ENCODE measurements at regions not wholly inside any gene's neighbourhood (a gene's known extent, or its start where the extent isn't known, plus 50 kb on each side); places are given as distances from the start of the nearest gene placed in this dataset.

DNA sequence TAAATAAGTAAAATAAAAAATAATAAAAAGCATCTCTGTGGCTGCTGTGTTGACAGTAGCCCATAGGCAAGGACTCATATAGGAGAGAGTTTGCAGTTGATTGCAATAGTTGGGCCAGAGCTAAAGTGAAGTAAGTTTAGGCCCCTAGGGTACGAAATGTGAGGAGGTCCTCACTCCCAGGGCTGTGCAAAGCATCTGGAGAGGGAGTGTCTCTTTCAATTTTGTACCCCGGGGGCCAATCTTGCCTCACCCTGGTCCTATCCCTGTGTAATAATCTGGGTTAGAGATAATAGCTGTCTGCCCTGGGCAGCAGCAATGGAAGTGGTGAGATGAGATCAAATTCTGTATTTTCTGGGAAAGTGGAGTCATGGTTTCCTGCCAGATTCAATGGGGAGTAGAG, 365.7 kb downstream of the GATA3 start:
- no peak for DNase-seq (ENCODE audit: low spot score)

DNA sequence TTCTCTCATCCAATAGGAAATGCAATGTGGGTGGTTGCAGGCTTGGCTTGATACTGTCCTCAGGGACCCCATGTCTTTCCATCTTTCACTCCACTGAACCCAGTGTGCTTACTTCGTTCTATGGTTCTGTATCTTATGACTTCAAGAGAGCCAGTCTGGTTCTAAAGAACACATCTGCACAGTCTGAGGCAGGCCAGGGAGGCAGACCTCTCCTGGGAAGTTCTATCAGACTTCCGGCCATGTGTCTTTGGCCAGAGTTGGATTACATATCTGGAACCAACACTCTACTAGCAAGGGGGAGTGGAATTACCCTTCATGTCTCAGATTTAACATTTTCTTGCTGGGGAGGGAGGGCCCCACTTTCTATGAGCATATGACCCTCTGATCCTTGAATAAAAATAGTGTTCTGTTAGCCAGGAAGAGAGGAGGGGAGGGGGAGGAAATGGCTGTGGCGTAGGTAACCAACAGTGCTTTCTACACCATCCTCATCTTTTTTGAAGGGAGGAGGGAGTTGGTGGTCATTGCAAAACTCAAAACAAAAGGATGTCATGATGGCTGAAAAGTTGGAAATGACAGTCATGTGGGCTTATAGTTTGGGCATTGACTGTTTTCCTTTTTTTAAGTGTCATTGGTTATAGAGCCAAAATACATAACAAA, 370.2 kb downstream of the GATA3 start:
- no peak for DNase-seq (ENCODE audit: low spot score)

DNA sequence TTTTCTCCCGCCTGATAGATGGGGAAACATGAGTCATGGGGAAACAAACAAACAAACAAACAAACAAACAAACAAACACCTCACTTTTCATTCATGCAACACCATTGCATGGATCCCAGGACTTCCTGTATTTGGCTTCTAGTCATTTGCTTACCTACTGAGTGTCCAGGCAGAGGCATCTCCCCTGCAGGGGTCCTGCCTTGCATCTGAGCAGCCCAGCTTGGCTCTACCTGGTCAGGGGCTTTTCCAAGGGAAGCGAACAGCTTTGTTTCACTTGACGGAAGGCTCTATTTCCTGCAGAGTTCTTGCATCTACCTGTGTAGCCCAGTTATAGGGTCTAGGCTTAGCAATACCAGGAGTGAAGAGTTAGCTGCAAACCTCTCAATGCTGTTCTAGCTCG, 374.2 kb downstream of the GATA3 start:
- no peak for DNase-seq (ENCODE audit: low spot score)

DNA sequence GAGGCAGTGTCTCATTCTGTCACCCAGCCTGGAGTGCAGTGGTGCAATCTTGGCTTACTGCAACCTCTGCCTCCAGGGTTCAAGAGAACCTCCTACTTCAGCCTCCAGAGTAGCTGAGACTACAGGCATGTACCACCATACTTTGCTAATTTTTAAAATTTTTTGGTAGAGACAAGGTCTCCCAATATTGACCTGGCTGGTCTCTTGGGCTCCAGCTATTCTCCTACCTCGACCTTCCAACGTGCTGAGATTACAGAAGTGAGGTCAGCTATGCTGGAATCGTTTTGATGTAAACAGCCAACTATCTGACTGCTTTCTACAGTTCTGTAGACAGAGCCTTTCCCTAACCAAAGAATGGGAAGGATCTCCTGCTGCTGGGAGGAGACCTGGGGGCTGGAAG, 375.8 kb downstream of the GATA3 start:
- no peak for DNase-seq (ENCODE audit: low spot score)

DNA sequence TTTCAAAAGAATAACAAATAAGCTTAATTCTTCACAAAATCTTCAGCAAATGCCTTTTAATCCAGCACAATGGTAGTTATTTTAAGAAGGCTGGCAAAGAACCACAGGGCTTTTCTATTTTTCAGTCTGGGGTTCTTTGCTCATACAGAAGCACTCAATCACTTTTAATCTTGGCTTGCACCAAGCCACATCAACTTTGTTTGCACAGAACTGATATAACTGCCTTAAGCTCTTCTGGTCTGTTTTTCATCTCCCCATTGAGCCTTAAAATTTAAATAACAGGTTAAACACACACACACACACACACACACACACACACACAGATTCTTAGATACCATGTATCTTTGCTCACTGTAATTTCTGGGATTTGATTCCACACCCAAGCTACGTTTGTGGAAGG, 377.0 kb downstream of the GATA3 start:
- no peak for DNase-seq (ENCODE audit: low spot score)

DNA sequence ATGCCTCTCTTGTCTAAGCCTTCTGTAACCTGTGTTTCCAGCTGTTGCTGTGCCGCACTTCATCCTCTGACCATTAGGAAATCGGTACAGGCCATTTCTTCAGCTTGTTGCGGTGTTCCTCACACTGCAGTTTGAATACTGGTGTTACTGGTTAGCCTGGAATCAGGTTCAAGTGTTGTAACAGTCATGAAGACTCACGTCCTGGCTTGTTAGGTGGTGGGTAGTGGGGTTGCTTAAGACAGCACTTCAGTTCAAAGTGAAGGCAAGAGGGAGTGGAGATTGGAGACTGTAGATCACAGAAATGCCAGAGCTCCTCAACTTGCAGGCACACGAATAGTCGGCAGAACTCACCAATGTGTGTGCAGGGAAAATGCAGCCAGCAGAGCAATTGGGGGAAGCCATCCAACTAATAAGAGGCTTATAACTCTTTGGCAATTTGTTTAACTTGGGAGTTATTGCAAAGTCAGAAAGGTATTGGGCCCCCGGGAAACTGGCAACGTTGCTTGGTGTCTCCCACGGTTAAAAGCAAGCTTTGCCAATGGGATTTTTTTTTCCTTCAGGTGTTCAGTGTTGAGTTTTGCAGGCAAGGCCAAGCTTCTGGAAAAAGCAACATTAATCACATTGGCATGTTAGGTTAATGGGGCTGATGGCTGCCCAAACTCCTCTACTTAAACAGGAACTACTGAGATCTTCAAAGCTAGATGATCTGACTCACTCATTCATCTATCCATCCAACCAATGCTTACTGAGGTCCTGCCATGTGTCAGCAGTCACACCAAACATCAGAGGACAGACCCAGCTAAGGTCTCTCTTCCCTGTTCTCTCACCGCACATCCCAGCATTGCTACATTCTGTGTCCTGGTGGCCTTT, 380.9 kb downstream of the GATA3 start:
- no peak for DNase-seq (ENCODE audit: low spot score)

DNA sequence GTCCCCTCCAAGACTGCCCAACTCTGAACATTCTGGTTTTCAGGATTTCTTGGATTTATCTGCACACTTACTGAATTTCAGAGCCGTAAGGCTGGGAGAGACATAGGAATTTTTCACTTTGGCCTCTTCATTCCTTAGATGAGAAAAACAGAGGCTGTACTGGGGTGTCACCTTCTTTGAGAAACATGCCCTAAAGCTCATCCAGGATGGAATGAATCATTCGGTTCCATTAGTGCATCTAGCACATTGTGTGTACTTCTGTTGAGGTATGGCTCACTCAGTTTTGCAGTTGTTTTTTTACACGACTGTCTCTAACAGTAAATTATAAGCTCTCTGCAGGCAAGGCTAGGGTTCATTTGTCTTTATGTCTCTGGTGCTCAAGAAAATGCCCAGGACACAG, 383.4 kb downstream of the GATA3 start:
- no peak for DNase-seq (ENCODE audit: low spot score)

DNA sequence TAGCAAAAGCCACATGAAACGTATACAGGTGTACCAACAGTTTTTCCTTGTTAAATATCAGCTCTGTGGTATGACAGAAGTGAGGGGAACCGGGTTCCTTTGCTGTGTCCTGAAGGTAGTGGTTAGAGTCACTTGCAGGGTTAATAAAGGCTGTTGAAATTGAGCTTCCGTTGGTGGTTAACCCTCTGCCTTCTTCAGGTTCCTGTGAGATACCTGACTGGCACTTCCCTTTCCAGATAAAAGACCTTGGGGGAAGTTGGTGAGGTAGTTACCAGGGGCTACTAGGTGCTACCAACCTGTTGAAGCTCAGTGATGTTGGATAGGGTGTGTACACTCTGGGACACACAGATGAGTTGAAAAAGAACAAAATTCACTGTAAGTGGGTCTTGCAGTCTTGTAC, 384.1 kb downstream of the GATA3 start:
- no peak for DNase-seq (ENCODE audit: low spot score)

DNA sequence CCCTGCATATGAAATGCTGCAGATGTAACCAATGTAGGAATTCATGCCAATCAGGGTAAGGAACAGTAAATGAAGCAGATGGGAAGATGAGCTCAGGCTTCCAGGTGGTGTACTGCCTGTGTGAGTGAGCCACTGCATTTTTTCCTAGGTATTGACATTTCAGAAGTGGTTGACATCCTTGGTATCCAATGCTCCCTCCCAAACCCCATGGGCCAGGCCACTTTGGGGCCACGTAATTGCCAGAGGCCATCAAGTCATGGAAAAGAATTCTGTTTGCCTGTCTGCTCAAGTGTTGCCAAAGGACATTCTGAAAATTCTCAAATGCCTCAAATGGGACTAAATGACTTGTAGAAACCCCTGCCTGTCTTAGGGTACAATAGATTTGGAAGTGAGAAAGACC, 384.6 kb downstream of the GATA3 start:
- DNase-seq (ENCODE audit: low spot score), result no peak

DNA sequence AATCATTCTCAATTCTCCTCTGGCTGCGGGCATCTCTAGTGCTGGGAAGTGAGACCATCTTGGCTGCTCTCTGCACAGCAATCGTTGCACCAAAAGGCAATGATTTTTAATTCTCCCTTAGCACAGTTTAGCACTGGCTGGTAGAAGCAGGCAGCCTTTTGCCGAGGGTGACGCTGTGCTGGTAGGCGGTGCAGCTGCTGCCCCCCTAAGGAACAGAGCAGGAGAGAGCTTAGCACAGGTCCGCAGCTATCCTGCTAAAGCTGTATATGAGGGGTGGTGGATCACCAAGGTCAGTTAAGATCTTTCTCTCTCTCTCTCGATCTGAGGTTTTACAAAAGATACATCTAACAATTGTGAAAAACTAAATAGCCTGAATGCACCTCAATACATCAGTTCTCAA, 390.1 kb downstream of the GATA3 start:
- DNase-seq (ENCODE audit: low spot score), result no peak

DNA sequence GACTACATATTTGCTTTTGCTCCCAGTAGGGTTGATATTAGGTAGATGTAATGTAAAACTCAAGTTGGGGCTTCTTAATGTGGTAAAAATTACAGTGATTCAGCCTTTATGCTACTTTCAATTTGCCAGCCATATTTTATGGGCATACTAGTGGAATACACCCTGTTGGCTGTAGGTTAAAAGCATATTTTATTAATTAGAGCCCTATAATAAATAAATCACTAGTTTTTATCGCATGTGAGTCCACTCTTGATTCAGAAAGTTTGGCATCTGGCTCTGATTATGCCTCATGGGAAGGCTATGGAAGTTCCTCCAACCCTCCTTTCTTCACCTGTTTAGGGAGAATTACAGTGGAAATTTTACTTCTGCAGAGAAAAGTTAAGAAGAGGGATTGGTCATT, 390.9 kb downstream of the GATA3 start:
- no peak for DNase-seq (ENCODE audit: low spot score)

DNA sequence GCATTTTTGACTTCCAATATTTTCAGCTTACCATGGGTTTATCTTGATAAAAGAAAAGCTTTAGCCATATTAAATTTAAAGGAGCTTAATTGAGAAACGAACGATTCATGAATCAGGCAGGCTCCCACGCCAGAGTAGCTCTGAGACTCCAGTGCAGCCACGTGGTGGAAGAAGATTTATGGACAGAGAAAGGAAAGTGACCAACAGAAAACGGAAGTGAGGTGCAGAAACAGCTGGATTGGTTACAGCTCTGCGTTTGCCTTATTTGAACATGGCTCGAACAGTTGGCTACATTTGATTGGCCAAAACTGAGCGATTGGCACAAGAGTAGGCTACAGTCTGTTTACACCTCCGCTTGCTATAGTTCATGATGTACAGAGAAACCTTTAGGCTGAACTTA, 395.4 kb downstream of the GATA3 start:
- DNase-seq (ENCODE audit: low spot score), result no peak

DNA sequence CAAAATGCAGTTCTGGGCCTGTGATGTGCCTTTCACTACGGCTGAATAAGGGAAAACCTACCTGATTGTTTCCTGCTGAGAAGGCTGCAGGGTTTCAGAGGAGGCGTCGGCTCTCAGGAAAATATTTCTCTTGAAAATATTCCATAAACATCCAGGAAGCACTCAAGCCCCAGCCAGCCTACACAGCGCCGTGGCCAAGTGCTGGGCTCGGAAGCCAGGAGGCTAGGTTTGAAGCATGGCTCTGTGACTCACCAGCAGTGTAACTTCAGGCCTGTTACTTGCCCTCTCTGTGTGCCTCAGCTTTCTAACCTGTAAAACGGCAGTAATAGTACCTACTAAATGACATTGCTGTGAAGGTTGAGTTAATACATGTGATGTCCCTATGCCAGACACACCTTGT, 399.1 kb downstream of the GATA3 start:
- no peak for DNase-seq (ENCODE audit: low spot score)

DNA sequence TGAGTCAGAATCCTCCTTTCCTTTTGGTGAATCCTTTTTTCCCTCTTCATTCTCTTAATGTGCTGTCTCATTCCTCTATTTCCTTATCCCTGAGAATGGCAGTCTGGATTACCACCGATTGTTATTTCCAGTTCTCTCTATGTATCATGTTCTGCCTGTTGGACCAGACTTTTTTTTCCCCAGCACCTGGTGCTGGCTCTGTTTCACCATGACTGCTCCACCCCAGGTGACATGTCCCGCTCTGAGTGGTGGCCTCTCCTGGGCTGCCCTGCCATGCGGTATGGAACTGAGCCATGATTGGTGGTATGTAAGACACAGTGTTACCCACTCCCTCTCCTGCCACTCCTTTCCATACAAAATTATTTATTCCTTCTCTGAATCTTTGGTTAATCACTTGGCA, 399.9 kb downstream of the GATA3 start:
- no peak for DNase-seq (ENCODE audit: low spot score)

DNA sequence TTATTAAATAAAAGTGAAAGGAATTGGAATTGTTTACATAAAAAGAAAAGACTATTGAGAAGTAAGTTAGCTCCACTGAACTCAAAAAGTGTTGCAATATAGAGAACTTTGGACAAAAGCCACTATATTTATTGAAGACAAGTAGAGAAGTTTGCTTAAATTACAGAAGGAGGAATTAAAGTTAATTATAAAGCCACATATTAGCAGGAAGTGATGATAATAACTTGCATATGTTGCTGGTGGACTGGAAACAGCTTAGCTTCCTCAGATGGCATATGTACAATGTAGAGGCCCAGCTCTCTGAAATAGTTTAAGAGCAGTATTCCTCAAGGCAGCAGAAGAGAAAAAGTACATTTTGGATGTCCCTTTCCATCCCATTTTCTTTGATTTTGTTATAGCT, 400.7 kb downstream of the GATA3 start:
- DNase-seq (ENCODE audit: low spot score), result no peak

DNA sequence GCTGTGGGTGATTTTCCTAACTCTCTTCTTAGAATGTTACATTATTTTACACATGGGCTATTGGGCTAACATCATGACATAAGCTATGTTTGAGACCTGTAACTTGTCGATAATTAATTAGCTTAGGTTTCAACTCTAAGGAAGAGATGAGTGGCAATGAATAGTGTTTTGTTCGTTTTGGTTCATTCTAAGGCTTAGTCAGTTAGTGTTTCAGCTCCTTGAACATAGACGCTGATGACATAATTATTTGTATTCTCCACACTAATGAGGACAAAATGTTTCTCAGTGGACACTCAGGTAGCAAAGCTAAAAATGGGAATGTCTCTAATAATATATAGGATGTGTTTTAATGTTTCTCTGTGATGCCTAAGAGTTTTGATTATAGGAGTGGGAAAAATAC, 401.9 kb downstream of the GATA3 start:
- no peak for DNase-seq (ENCODE audit: low spot score)

DNA sequence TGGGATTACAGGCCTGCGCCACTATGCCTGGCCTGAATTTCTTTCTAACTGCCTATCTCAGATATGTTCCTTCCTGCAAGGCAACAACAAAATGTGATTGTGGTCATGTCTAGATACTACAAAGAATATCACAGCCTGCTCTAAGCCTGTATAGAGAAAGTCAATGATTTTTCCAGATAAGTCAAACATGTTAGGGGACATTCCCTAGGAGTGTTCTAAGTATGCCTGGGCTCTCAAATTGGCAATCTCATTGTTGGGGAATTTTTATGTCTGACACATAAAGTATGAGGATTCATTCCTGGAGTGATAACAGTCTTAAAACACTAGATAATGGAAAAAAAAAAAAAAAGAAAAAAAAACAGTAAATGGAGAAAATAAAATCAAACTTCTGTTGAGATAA, 406.1 kb downstream of the GATA3 start:
- DNase-seq (ENCODE audit: low spot score), result no peak

DNA sequence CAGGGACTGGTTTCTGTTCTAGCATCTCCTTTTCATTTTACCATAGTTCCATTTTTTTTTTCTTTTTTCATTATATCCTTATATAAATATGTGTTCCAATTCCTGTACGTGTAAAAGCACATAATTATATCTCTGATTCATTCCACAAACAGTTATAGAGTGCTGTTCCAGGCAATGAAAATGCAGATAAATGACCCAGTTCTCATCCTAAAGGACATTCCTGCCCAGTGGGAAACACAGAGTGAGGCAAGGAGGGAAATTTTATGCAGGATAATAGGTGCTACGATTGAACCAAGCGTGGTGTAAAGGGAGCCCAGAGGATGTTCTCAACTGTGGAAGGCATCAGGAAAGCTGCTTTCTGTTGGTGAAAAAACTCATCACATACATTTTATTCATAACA, 408.1 kb downstream of the GATA3 start:
- no peak for DNase-seq (ENCODE audit: low spot score)

DNA sequence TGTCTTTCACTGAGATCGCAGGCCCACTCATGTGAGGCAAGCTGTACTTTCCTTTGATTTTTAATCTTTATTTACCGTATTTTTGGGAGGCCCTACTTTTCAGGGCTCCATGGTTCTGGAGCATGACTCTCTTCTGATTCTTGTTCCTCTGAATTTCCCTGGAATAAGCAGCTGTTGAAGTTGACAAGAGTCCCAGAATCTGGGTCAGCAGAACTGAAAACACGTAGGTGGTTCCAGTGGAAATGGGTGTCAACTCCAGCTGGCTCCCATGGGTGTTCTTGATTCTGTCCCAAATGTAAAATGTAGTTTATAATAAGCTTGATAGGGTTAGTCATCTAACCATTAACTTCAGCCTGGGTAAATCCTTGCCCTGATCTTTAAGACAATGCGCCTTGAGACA, 409.4 kb downstream of the GATA3 start:
- DNase-seq (ENCODE audit: low spot score), result no peak

DNA sequence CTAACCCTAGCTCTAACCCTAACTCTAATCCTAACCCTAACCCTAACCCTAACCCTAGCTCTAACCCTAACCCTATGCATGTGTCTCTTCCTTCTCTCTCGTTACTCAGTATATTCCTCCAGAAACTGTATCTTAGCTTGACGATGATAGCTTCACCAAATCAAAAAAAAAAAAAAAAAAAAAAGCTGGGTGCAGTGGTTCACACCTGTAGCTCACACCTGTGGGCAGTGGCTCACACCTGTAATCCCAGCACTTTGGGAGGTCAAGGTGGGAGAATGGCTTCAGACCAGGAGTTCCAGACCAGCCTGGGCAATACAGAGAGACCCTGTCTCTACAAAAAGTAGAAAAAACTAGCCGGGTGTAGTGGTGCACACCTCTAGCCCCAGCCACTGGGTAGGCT, 414.0 kb downstream of the GATA3 start:
- no peak for DNase-seq (ENCODE audit: low spot score)

DNA sequence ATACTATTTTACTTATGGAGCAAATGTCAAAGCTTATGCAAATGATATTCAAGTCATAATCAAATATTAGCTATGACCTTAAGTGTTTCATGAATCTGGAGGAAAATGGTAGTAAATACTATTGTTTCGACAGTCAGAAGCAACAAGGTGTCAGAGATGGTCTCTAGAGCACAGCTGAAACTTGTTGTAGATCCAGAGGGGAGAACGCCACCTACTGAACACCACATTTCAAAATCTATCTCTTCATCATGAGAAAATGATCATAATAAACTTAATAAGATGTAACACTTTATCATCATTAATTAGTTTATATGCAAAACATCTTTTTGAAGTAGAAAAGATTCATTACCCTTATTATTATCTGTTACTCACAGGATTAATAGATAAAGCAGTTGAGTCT, 418.7 kb downstream of the GATA3 start:
- DNase-seq (ENCODE audit: low spot score), result no peak

DNA sequence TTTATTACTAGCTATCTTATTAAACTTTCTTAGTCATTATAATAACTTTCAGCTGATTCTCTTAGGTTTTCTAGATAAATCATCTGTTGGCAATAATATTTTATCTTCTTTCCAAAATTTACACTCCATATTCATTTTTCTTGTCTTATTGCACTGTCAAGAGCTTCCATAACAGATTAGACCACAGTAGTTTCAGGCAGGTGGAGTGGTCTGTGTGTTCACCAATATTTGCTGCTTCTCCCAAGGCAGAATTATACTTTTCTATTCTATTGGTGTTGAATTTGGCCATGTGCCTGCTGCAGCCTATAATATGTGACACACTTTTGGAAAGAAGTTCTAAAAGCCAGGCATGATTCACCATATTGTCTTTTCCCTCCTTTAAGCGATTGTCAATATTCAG, 422.8 kb downstream of the GATA3 start:
- DNase-seq (ENCODE audit: low spot score), result no peak

DNA sequence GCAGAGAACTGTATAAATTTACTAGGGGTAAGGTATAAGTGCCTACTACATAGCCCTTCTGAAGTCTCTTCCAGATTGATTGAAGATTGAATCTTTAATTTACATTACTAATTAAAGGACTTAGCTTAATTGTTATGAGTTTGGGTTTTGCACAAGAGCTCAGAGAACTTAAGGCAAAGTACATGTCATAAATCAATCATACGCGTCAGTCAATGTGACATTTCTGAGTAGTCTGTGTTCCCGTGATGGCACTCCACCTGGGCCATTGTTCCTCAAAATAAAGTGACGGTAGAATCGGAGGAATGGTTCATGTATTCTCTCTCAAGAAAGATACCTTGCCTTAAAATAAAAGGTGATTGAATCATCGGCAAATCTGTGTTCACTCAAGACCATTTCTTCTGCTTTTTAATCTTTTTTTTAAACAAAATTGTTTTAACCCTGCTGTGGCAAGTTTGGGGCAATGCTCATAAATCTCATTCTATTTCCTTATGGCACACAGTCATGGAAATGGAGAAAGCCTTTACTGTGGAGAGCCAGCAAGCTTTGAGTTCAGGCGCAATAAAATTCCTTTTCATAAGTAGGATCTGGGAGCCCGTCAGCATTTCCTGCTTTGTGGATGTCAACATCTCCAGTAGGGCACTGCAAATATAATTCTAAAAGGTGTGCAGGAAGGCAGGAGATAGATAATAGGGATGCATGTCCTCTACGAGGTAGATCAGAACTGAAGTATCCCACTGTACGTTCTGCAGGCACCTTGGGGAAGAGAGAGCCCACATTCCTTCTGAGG, 427.4 kb downstream of the GATA3 start:
- no peak for DNase-seq (ENCODE audit: low spot score)

Measured in COLO829 (cell line).